Right renal cortex interstitium (tissue), 3 donors: ENCODE measurements at regions not wholly inside any gene's neighbourhood (a gene's known extent, or its start where the extent isn't known, plus 50 kb on each side); places are given as distances from the start of the nearest gene placed in this dataset.

Source experiments
- DNase-seq, 3 donors: peaks; one replicate each; pipeline ENCODE4 v3.0.0-alpha.2; 2013; ENCODE audit warnings: low read depth in 3 of 3, low spot score in 2 of 3

DNA sequence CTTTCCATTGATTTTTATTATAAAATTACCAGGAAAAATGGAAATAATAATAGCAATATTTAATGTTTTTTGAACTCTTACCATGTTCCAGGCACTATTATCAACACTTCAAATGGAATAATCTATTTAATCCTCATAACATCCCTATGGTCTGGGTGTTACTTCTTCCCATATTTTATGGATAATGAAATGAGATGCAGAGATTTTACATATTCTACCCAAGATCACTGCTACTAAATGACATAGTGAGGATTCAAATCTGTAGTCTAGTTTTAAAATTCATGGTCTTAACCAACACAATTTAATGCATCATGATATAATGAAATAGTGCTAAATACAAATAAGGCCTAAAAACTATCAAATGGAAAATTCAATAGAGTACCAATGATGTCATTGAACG is 70.4 kb upstream of the COL3A1 start:
- no peak for DNase-seq

GRCh38 chr2:188909036-188909435 is 65.1 kb upstream of the COL3A1 start:
- no peak for DNase-seq

- DNase-seq, result no peak
Observed at GRCh38 chr2:188916736-188917135, 57.4 kb upstream of the COL3A1 start.

DNA sequence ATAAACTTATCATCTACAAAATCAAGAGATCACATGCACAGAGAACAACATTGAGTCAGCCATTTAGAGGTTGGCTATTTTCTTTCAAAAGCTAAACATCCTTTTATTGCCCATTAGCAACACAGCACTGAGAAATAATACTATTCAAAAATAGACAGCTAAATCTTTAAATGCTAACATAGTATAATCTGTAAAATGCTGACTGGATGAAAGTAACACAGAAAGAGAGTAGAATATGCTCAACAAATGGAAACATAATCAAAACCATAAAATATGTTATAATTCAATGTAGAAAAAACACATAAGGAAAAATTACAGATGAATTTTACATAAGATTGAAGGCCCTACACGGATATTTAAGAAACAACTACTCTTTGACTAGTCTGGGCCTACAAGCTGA is 56.5 kb upstream of the COL3A1 start:
- DNase-seq, result no peak

DNA sequence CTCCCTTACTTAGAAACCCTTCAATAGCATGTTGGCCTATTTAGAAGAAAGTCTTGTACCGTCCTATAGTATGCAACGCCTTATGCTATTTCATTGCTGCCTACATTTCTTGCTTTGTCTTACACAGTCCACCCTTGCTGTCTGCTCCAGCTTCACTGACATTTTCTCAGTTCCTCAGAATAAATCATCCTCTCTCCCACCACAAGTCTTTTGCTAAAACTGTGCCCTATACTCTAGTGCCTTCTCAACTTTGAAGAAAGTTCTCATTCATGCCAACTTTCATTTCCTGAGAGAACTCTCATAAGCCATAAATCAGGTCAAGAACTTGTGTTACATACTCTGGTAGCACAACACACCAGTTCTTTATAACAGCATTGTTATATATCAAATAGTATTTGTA is 54.3 kb upstream of the COL3A1 start:
- DNase-seq, result no peak

- DNase-seq, result no peak
Observed at GRCh38 chr2:188922191-188922590, 52.0 kb upstream of the COL3A1 start.
